Lower lobe of right lung (tissue), 2 donors: ENCODE measurements at regions not wholly inside any gene's neighbourhood (a gene's known extent, or its start where the extent isn't known, plus 50 kb on each side); places are given as distances from the start of the nearest gene placed in this dataset.
"Not testable (repeated sequence)": the region's sequence is repeated elsewhere in the genome, so short reads cannot be mapped to it uniquely, and the experiment has no call there.

ENCODE experiments used
- ATAC-seq, 2 donors: fragments of 200-7000 bp; cut with Tn5 transposase; one replicate each; pipeline ENCODE4 v1.9.1; 2020 to 2022; ENCODE audit warnings: mild to moderate bottlenecking in 2 of 2, moderate library complexity in 2 of 2
- DNase-seq: peaks from one replicate; pipeline ENCODE4 v3.0.0-alpha.2; 2020
- H3K27ac ChIP-seq: fragments of 200-600 bp; one replicate; pipeline ENCODE4 v1.8.0; 2022
- H3K27me3 ChIP-seq: fragments of 200-600 bp; one replicate; pipeline ENCODE4 v1.8.0; 2022; ENCODE audit warnings: low read depth
- H3K36me3 ChIP-seq: fragments of 200-600 bp; one replicate; pipeline ENCODE4 v1.8.0; 2022; ENCODE audit warnings: mild to moderate bottlenecking
- H3K4me1 ChIP-seq: fragments of 200-600 bp; one replicate; pipeline ENCODE4 v1.8.0; 2022
- H3K4me3 ChIP-seq: fragments of 200-600 bp; one replicate; pipeline ENCODE4 v1.8.0; 2022; ENCODE audit warnings: mild to moderate bottlenecking
- H3K9me3 ChIP-seq: fragments of 200-600 bp; one replicate; pipeline ENCODE4 v1.8.0; 2022
- intact Hi-C: fragments of 100-400 bp; cut with DNase I; formaldehyde crosslinking; loops from one replicate; pipeline ENCODE4 v1.11.0; 2022
- TF ChIP-seq, protein P1 (sequence below): fragments of 200-600 bp; IDR thresholded peaks from one replicate; pipeline ENCODE4 v1.8.0; 2022; ENCODE audit warnings: antibody characterized with exemption, mild to moderate bottlenecking
- donor health status: DM: no; HTN: yes; CAD: no; lungs with severe emphysema.

DNA sequence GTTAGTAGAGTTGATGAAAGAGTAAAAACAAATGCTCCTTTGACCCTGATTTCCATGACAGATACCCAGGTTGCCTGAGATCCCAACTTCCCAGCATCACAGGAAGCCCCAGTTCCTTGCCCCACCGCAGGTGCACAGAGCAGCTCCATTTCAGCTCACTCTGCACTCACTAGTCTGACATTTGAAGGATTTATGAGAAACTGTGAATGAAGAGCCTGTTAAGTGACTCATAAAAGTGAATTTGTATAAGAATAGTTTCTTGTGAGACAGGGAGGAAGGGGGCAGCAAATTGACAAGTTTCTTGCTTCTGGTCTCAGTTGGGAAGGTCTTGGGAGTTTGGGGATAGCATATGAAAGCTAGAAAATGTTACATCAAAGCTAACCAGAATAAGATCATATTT is 248.7 kb upstream of the ATP5MC3 start:
- Histone ChIP-seq H3K36me3 (no peaks in the 10 kb centered on the region), H3K27me3 (no peaks in the 10 kb centered on the region), H3K9me3 (peaks cover 6% of the 10 kb centered on the region), H3K27ac (no peak overlapping the region), H3K4me1 (no peaks in the 10 kb centered on the region), H3K4me3 (no peak overlapping the region)
- TF ChIP-seq, protein P1, sequence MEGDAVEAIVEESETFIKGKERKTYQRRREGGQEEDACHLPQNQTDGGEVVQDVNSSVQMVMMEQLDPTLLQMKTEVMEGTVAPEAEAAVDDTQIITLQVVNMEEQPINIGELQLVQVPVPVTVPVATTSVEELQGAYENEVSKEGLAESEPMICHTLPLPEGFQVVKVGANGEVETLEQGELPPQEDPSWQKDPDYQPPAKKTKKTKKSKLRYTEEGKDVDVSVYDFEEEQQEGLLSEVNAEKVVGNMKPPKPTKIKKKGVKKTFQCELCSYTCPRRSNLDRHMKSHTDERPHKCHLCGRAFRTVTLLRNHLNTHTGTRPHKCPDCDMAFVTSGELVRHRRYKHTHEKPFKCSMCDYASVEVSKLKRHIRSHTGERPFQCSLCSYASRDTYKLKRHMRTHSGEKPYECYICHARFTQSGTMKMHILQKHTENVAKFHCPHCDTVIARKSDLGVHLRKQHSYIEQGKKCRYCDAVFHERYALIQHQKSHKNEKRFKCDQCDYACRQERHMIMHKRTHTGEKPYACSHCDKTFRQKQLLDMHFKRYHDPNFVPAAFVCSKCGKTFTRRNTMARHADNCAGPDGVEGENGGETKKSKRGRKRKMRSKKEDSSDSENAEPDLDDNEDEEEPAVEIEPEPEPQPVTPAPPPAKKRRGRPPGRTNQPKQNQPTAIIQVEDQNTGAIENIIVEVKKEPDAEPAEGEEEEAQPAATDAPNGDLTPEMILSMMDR: no peak
- intact Hi-C loops: no loop called here
- ATAC-seq (no peak), DNase-seq (no peak)

DNA sequence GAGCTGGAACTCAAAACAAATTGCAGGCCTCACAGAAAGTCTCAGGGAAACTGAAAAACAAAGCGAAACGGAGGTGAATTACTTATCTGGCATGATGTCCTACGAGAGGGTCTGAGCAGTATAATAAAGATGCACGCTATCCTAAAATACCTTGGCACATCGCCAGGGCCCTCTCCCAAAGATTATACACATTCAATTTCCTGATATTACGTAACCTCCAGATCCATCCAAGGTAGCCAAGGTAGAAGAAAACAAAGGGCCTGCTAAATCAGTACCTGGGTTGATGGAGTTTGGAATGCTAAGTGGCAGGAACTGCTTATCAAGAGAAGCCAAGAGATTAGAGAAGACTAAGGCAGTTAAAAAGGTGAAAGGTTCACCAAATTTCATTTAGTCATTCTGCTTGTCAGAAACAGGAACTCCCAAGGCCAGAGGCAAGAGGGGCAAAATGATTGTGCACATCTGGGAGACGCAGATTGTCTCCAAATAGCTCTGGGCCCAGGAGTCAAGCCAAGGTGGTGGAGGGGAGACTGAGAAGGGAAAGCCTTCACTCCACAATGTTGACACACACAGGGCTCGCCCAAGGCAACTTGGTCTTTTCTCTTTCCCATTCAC is 236.8 kb upstream of the ATP5MC3 start:
- TF ChIP-seq, protein P1: no peak
- H3K4me1 ChIP-seq: no peaks in the 10 kb centered on the region
- H3K27me3 ChIP-seq: peaks cover 2% of the 10 kb centered on the region
- no peaks in the 10 kb centered on the region for H3K9me3 ChIP-seq
- H3K27ac ChIP-seq: no peak overlapping the region
- no peak overlapping the region for H3K4me3 ChIP-seq
- no peak for DNase-seq
- intact Hi-C loops: no loop called here
- no peak for ATAC-seq
- H3K36me3 ChIP-seq: no peaks in the 10 kb centered on the region

DNA sequence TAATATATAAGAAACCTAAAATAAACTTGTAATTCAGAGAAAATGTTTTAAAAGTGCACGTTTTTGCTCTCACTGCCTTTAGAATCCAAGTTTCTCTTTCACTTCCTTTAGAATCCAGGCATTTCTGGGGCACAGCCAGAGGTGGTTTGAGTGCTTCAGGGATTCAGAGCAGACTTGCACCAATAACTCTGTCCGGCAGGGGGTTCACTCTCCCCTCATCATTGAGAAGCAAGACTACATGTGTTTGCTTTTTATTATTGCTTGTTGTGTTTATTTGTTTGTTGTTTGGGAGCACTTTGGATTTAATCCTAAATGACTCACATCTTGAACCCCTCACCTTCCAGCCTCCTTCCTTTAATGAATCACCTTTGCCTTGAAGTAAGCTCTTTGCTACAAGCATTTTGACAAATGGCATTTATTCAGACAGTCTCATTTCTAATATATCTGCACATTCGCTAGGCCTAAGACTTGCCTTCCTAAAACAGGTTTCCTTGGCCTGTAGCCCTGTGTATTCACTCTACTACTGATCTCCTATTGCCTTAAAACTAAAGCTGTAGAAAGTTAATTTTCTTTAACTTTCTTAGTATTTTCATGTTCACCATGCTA is 233.5 kb upstream of the ATP5MC3 start:
- intact Hi-C loops: no loop called here
- Histone ChIP-seq H3K9me3 (no peaks in the 10 kb centered on the region), H3K27ac (no peak overlapping the region), H3K4me1 (no peaks in the 10 kb centered on the region), H3K27me3 (no peaks in the 10 kb centered on the region), H3K36me3 (no peaks in the 10 kb centered on the region), H3K4me3 (no peak overlapping the region)
- TF ChIP-seq, protein P1: peak; percentile 52
- DNase-seq (peak; percentile 63), ATAC-seq (peak; percentile 77 to 78)

DNA sequence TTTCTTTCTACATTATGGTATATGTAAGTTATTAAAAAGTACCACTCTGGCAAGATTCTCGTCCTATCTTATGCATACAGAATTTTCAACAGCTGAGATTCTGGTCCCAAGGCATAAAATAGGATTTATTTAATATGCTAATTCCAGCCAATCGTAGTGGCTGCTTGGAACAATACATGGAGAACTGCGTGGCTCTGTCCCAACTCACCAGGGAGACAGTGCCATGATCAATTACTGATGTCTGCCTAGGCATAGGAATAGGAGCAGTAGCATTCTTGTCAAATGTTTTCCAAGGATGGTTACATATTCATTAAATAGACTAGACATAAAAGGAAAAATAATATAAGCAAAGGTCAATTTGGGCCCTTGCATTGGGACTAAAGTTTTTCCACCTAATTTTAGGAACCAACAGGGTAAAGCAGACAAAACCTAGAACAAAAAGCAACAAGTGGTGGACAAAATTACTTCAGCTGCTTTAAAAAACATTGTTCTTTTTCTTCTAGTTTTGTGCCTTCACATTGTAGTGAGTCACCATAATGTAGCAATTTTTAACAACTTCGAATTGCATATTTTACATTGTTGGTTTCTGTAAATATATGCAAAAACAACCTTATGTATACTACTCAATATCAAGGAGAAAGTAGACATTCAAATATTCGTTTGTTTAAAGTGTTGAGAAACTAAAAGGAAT is 232.8 kb upstream of the ATP5MC3 start:
- TF ChIP-seq, protein P1: no peak
- H3K27ac ChIP-seq: no peak overlapping the region
- H3K9me3 ChIP-seq: no peaks in the 10 kb centered on the region
- intact Hi-C loops: no loop called here
- H3K4me1 ChIP-seq: no peaks in the 10 kb centered on the region
- DNase-seq: no peak
- no peak for ATAC-seq
- H3K36me3 ChIP-seq: no peaks in the 10 kb centered on the region
- no peak overlapping the region for H3K4me3 ChIP-seq
- no peaks in the 10 kb centered on the region for H3K27me3 ChIP-seq

DNA sequence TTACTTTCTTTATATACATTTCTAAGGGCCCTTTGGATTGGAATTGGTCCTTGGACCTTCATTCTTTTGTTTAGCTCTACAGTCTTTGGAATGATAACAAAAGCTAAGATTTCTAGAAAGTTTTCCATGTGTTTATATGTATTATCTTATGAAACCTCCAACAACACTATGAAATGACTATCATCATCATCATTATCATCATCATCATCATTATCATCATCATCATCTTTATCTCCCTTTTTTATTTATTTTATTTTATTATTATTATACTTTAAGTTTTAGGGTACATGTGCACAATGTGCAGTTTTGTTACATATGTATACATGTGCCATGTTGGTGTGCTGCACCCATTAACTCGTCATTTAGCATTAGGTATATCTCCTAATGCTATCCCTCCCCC is 229.4 kb upstream of the ATP5MC3 start:
- H3K9me3 ChIP-seq, H3K36me3 ChIP-seq, H3K27me3 ChIP-seq, intact Hi-C loops, ATAC-seq, H3K4me3 ChIP-seq, H3K4me1 ChIP-seq, H3K27ac ChIP-seq, DNase-seq: not testable (repeated sequence)

DNA sequence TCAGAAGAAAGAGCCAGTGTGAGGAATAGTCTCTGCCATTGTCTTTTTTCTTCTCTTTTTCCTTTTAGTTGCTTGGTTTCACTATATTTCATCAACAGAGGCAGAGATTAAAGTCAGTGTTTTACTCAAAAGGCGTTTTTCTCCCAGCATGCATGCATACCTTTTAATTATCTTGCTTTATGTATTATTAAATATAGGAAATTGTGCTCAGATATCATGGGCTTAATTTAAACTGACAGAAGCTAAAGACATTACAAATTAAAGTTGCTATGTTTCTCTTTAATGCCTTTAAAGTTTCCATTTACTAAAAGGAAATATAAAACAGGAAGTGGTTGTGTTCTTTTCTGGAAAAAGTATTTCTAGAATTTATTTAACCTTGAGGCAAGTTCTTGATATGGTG is 223.3 kb upstream of the ATP5MC3 start:
- Histone ChIP-seq H3K4me1 (no peaks in the 10 kb centered on the region), H3K36me3 (no peaks in the 10 kb centered on the region), H3K27me3 (no peaks in the 10 kb centered on the region), H3K4me3 (no peak overlapping the region), H3K9me3 (no peaks in the 10 kb centered on the region), H3K27ac (no peak overlapping the region)
- no peak for ATAC-seq
- no peak for DNase-seq
- intact Hi-C loops: no loop called here
- TF ChIP-seq, protein P1: no peak
